ENCODE measurements at regions not wholly inside any gene's neighbourhood (a gene's known extent, or its start where the extent isn't known, plus 50 kb on each side); places are given as distances from the start of the nearest gene placed in this dataset.

- Histone ChIP-seq H3K27ac (ENCODE audit: low read depth in 1 of 2, low read length in 2 of 2) (no peak overlapping the region), H3K9me3 (ENCODE audit: control insufficient read depth in 4 of 4, low read length in 3 of 4) (no peaks in the 10 kb centered on the region), H3K27me3 (ENCODE audit: control insufficient read depth in 4 of 4, insufficient read depth in 4 of 4, low read length in 3 of 4) (no peaks in the 10 kb centered on the region), H3K4me3 (ENCODE audit: low read depth in 1 of 3, low read length in 3 of 3) (no peak overlapping the region), H3K9ac (ENCODE audit: low read depth in 1 of 2, low read length in 2 of 2) (no peak overlapping the region), H3K36me3 (ENCODE audit: control insufficient read depth in 4 of 4, insufficient read depth in 3 of 4, low read depth in 1 of 4, low read length in 3 of 4) (no peaks in the 10 kb centered on the region), H3K4me1 (ENCODE audit: control insufficient read depth in 4 of 4, insufficient read depth in 4 of 4, low read length in 3 of 4) (no peaks in the 10 kb centered on the region)
- no peak for DNase-seq (ENCODE audit: low spot score)
- TF ChIP-seq MAX (IDR thresholded peaks at IDR 0.05) (no peak), FOXA1 (IDR thresholded peaks at IDR 0.05) (no peak), REST (IDR thresholded peaks at IDR 0.05) (no peak), FOXA2 (IDR thresholded peaks at IDR 0.05) (no peak), SP1 (IDR thresholded peaks at IDR 0.05) (no peak), NR2F2 (IDR thresholded peaks at IDR 0.05) (no peak), JUND (IDR thresholded peaks at IDR 0.05) (no peak), YY1 (IDR thresholded peaks at IDR 0.05) (no peak), GABPA (IDR thresholded peaks at IDR 0.05 in 1 of 2, conservative IDR thresholded peaks at IDR 0.05 in 1 of 2) (no peak), ATF3 (IDR thresholded peaks at IDR 0.05) (no peak), TAF1 (conservative IDR thresholded peaks at IDR 0.05) (no peak), CTCF (IDR thresholded peaks at IDR 0.05; ENCODE audit: low read depth, low read length, missing input control) (no peak), EGR1 (IDR thresholded peaks at IDR 0.05; ENCODE audit: low read depth in 2 of 2) (no peak), RAD21 (IDR thresholded peaks at IDR 0.05) (no peak), RXRA (IDR thresholded peaks at IDR 0.05) (no peak), ZBTB33 (IDR thresholded peaks at IDR 0.05) (no peak)
- WGBS, result 77% methylated on average over 3 of the region's 3 CpGs
Observed at GRCh38 chr4:141501931-141502330, 134.5 kb upstream of the IL15 start.

- TF ChIP-seq JUND (IDR thresholded peaks at IDR 0.05) (no peak), SP1 (IDR thresholded peaks at IDR 0.05) (no peak), FOXA1 (IDR thresholded peaks at IDR 0.05) (no peak), YY1 (IDR thresholded peaks at IDR 0.05) (no peak), TAF1 (conservative IDR thresholded peaks at IDR 0.05) (no peak), ATF3 (IDR thresholded peaks at IDR 0.05) (no peak), GABPA (IDR thresholded peaks at IDR 0.05 in 1 of 2, conservative IDR thresholded peaks at IDR 0.05 in 1 of 2) (no peak), ZBTB33 (IDR thresholded peaks at IDR 0.05) (no peak), FOXA2 (IDR thresholded peaks at IDR 0.05) (no peak), RXRA (IDR thresholded peaks at IDR 0.05) (no peak), NR2F2 (IDR thresholded peaks at IDR 0.05) (no peak), MAX (IDR thresholded peaks at IDR 0.05) (no peak), CTCF (IDR thresholded peaks at IDR 0.05; ENCODE audit: low read depth, low read length, missing input control) (no peak), HNF4G (IDR thresholded peaks at IDR 0.05) (no peak), EGR1 (IDR thresholded peaks at IDR 0.05; ENCODE audit: low read depth in 2 of 2) (no peak), HNF4A (conservative IDR thresholded peaks at IDR 0.05) (no peak)
- no peak for DNase-seq (ENCODE audit: low spot score)
- WGBS, result 79% methylated on average over 2 of the region's 2 CpGs
Observed at GRCh38 chr4:141502755-141503154, 133.6 kb upstream of the IL15 start.

More at GRCh38 chr4:141502755-141503154, 133.6 kb upstream of the IL15 start:
- Histone ChIP-seq H3K4me1 (ENCODE audit: control insufficient read depth in 4 of 4, insufficient read depth in 4 of 4, low read length in 3 of 4) (no peaks in the 10 kb centered on the region), H3K36me3 (ENCODE audit: control insufficient read depth in 4 of 4, insufficient read depth in 3 of 4, low read depth in 1 of 4, low read length in 3 of 4) (no peaks in the 10 kb centered on the region), H3K27ac (ENCODE audit: low read depth in 1 of 2, low read length in 2 of 2) (no peak overlapping the region), H3K27me3 (ENCODE audit: control insufficient read depth in 4 of 4, insufficient read depth in 4 of 4, low read length in 3 of 4) (no peaks in the 10 kb centered on the region), H3K4me3 (ENCODE audit: low read depth in 1 of 3, low read length in 3 of 3) (no peak overlapping the region), H3K9me3 (ENCODE audit: control insufficient read depth in 4 of 4, low read length in 3 of 4) (no peaks in the 10 kb centered on the region), H3K9ac (ENCODE audit: low read depth in 1 of 2, low read length in 2 of 2) (no peak overlapping the region)
